ENCODE measurements at regions not wholly inside any gene's neighbourhood (a gene's known extent, or its start where the extent isn't known, plus 50 kb on each side); places are given as distances from the start of the nearest gene placed in this dataset.
"Not testable (repeated sequence)": the region's sequence is repeated elsewhere in the genome, so short reads cannot be mapped to it uniquely, and the experiment has no call there.

- DNase-seq = no peak
These were observed 244.1 kb upstream of the ZNF385D start for GRCh38 chr3:21995079-21995607.

GRCh38 chr3:22007368-22007767 is 256.4 kb upstream of the ZNF385D start:
- no peak for DNase-seq

- DNase-seq = no peak
These were observed 260.0 kb upstream of the ZNF385D start for GRCh38 chr3:22010997-22011396.

GRCh38 chr3:22012471-22012870 is 261.5 kb upstream of the ZNF385D start:
- no peak for DNase-seq

- no peak for DNase-seq
These were observed 262.6 kb upstream of the ZNF385D start for GRCh38 chr3:22013641-22014040.

- no peak for DNase-seq
These were observed 265.2 kb upstream of the ZNF385D start for GRCh38 chr3:22016197-22016596.

- DNase-seq = not testable (repeated sequence)
These were observed 273.6 kb upstream of the ZNF385D start for GRCh38 chr3:22024638-22025037.

- DNase-seq = no peak
These were observed 278.5 kb upstream of the ZNF385D start for GRCh38 chr3:22029480-22029879.

GRCh38 chr3:22039161-22039560 is 288.2 kb upstream of the ZNF385D start:
- DNase-seq = no peak

GRCh38 chr3:22040150-22040549 is 289.1 kb upstream of the ZNF385D start:
- no peak for DNase-seq

- no peak for DNase-seq
These were observed 294.9 kb upstream of the ZNF385D start for GRCh38 chr3:22045882-22046281.

GRCh38 chr3:22063500-22063899 is 312.5 kb upstream of the ZNF385D start:
- DNase-seq = no peak

GRCh38 chr3:22068619-22069018 is 317.6 kb upstream of the ZNF385D start:
- no peak for DNase-seq

- no peak for DNase-seq
These were observed 337.2 kb upstream of the ZNF385D start for GRCh38 chr3:22088204-22088603.

- DNase-seq = no peak
These were observed 338.3 kb upstream of the ZNF385D start for GRCh38 chr3:22089284-22089683.

- no peak for DNase-seq
These were observed 340.3 kb upstream of the ZNF385D start for GRCh38 chr3:22091329-22091728.

- DNase-seq = no peak
These were observed 347.0 kb upstream of the ZNF385D start for GRCh38 chr3:22098021-22098420.

GRCh38 chr3:22101351-22101750 is 350.3 kb upstream of the ZNF385D start:
- no peak for DNase-seq

- DNase-seq = no peak
These were observed 350.8 kb upstream of the ZNF385D start for GRCh38 chr3:22101811-22102210.

GRCh38 chr3:22103423-22103822 is 352.4 kb upstream of the ZNF385D start:
- no peak for DNase-seq

GRCh38 chr3:22106213-22106896 is 355.3 kb upstream of the ZNF385D start:
- no peak for DNase-seq

- no peak for DNase-seq
These were observed 360.2 kb upstream of the ZNF385D start for GRCh38 chr3:22111226-22111625.

- DNase-seq = no peak
These were observed 362.4 kb upstream of the ZNF385D start for GRCh38 chr3:22113453-22113852.

- no peak for DNase-seq
These were observed 364.6 kb upstream of the ZNF385D start for GRCh38 chr3:22115581-22115980.

- no peak for DNase-seq
These were observed 366.1 kb upstream of the ZNF385D start for GRCh38 chr3:22117091-22117490.
